Fibroblast of lung (primary cell): ENCODE measurements at regions not wholly inside any gene's neighbourhood (a gene's known extent, or its start where the extent isn't known, plus 50 kb on each side); places are given as distances from the start of the nearest gene placed in this dataset.

Experiments used
- DNase-seq, 2 donors: peaks; one replicate each; pipeline versions ENCODE4 v3.0.0 to v3.0.0-alpha.2; 2010; ENCODE audit warnings: low read depth in 2 of 2
- H2AFZ ChIP-seq: 2 replicates; pipeline ENCODE4 v1.5.1; 2012; ENCODE audit warnings: low read length, control low read depth, inconsistent platforms
- H3K27ac ChIP-seq: 2 replicates; pipeline ENCODE4 v1.5.1; 2011; ENCODE audit warnings: low read length, control low read depth; ENCODE audit not compliant: insufficient read depth
- H3K27me3 ChIP-seq: 2 replicates; pipeline ENCODE4 v1.5.1; 2011; ENCODE audit warnings: mild to moderate bottlenecking, low read length; ENCODE audit not compliant: control insufficient read depth, insufficient read depth
- H3K36me3 ChIP-seq: 2 replicates; pipeline ENCODE4 v1.5.1; 2011; ENCODE audit warnings: low read length; ENCODE audit not compliant: control insufficient read depth, insufficient read depth
- H3K4me1 ChIP-seq: 2 replicates; pipeline ENCODE4 v1.5.1; 2011; ENCODE audit warnings: low read length; ENCODE audit not compliant: control insufficient read depth, insufficient read depth; ENCODE audit errors: extremely low read depth
- H3K4me2 ChIP-seq: 2 replicates; pipeline ENCODE4 v1.5.1; 2011; ENCODE audit warnings: low read length, control low read depth; ENCODE audit not compliant: insufficient read depth; ENCODE audit errors: extremely low read depth
- H3K4me3 ChIP-seq, 4 experiments: fragments of 200-600 bp in 1 of 4; sonication (generic) in 1 of 4; replicated peaks in 1 of 4; 2 replicates each; pipeline ENCODE4 v1.5.1; 2011 to 2016; ENCODE audit warnings: low read length in 4 of 4, low read depth in 3 of 4, mild to moderate bottlenecking in 3 of 4, control low read depth in 2 of 4, inconsistent platforms in 1 of 4, mixed read lengths in 1 of 4; ENCODE audit not compliant: insufficient read depth in 1 of 4; ENCODE audit errors: control extremely low read depth in 1 of 4
- H3K79me2 ChIP-seq: 2 replicates; pipeline ENCODE4 v1.5.1; 2012; ENCODE audit warnings: mild to moderate bottlenecking, low read length, inconsistent platforms; ENCODE audit not compliant: control insufficient read depth, insufficient read depth
- H3K9ac ChIP-seq: 2 replicates; pipeline ENCODE4 v1.5.1; 2011; ENCODE audit warnings: mild to moderate bottlenecking, low read length, control low read depth; ENCODE audit not compliant: insufficient read depth
- H3K9me3 ChIP-seq: 2 replicates; pipeline ENCODE4 v1.5.1; 2012; ENCODE audit warnings: low read depth, low read length; ENCODE audit not compliant: control insufficient read depth, insufficient read depth
- H4K20me1 ChIP-seq: 2 replicates; pipeline ENCODE4 v1.5.1; 2011; ENCODE audit warnings: low read length; ENCODE audit not compliant: control insufficient read depth, insufficient read depth; ENCODE audit errors: extremely low read depth
- CTCF ChIP-seq, 2 donors: IDR thresholded peaks in 1 of 2; conservative IDR thresholded peaks in 1 of 2; 1 replicate in 1 of 2; 2 replicates in 1 of 2; pipeline ENCODE4 v1.5.1; 2011 to 2012; ENCODE audit warnings: low read length in 2 of 2, control low read depth in 1 of 2, inconsistent platforms in 1 of 2, low read depth in 1 of 2, mild to moderate bottlenecking in 1 of 2
- EZH2 ChIP-seq: IDR thresholded peaks from 2 replicates; pipeline ENCODE4 v1.5.1; 2012; ENCODE audit warnings: low read length, control low read depth, mild to moderate bottlenecking; ENCODE audit errors: missing control alignments

GRCh38 chrX:4764888-4765287 lies 1051.4 kb upstream of the PRKX start:
- Histone ChIP-seq H3K4me2 (no peak overlapping the region), H3K27ac (no peak overlapping the region), H3K79me2 (no peaks in the 10 kb centered on the region), H4K20me1 (no peaks in the 10 kb centered on the region), H3K36me3 (no peaks in the 10 kb centered on the region), H3K4me1 (no peaks in the 10 kb centered on the region), H3K4me3 (no peak overlapping the region), H3K27me3 (no peaks in the 10 kb centered on the region), H3K9ac (no peak overlapping the region), H2AFZ (no peak overlapping the region), H3K9me3 (no peaks in the 10 kb centered on the region)
- DNase-seq: peak in 1 of 2 donors; percentile 15
- TF ChIP-seq CTCF (conservative IDR thresholded peaks at IDR 0.05 in 1 of 2, IDR thresholded peaks at IDR 0.05 in 1 of 2; ENCODE audit: low read depth in 1 of 2, low read length in 2 of 2): no peak
- no peak for TF ChIP-seq EZH2

DNA sequence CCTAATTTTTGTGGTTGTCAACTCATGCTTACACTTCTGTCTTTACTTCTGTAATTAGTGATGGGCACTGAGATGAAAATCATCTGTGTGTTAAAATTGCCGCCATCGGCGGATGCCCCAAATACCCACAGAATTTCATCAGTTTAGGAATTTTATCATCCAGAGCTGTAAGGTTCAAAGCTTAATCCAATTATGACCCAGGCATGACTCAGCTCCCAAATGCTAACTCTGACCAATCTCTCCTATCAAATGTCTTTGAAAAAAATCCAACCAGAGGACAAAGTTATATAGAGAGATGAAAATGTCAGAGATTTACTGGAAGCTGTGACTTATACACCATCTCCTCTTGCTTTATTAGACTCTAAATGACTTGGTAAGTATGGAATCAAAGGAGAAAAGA lies 1048.7 kb upstream of the PRKX start:
- Histone ChIP-seq H4K20me1 (no peaks in the 10 kb centered on the region), H3K27ac (no peak overlapping the region), H3K9me3 (no peaks in the 10 kb centered on the region), H3K36me3 (no peaks in the 10 kb centered on the region), H3K9ac (no peak overlapping the region), H3K79me2 (no peaks in the 10 kb centered on the region), H2AFZ (no peak overlapping the region), H3K27me3 (no peaks in the 10 kb centered on the region), H3K4me1 (no peaks in the 10 kb centered on the region), H3K4me2 (no peak overlapping the region), H3K4me3 (no peak overlapping the region)
- no peak for DNase-seq
- TF ChIP-seq CTCF (conservative IDR thresholded peaks at IDR 0.05 in 1 of 2, IDR thresholded peaks at IDR 0.05 in 1 of 2; ENCODE audit: low read depth in 1 of 2, low read length in 2 of 2) (no peak), EZH2 (no peak)

DNA sequence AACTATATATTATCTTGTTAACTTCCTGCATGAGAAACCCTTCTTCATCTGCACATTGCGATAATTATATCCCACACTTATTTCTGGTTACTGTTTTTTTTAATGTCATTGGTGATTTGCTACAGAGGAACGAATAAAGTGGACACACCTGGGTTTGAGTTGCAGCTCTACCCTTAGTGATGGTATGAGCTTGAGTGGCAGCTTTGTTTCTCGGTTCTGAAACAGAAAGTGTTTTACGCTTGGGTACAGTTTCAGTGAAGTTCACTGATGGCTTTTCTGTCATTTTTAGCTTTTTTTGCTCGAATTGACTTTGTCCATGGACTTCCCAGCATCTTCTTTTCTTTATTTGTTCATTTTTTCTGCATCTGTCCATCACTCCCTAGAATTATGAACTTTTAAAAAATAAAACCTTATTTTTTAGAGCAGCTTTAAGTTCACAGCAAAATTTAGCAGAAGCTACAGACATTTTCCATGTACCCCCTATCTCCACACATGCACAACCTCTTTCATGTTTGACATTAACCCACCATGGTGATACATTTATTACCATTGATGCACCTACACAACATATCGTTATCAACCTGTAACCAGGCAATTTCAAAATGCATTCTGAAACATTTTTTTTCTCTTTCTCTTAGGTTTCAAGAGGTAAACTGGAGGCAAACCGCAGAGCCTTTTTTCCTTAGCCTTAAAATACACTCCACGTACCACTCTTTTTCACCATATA lies 1041.6 kb upstream of the PRKX start:
- H4K20me1 ChIP-seq: no peaks in the 10 kb centered on the region
- H2AFZ ChIP-seq: no peak overlapping the region
- H3K79me2 ChIP-seq: no peaks in the 10 kb centered on the region
- TF ChIP-seq CTCF (conservative IDR thresholded peaks at IDR 0.05 in 1 of 2, IDR thresholded peaks at IDR 0.05 in 1 of 2; ENCODE audit: low read depth in 1 of 2, low read length in 2 of 2) (no peak), EZH2 (no peak)
- H3K9ac ChIP-seq: no peak overlapping the region
- no peak overlapping the region for H3K4me2 ChIP-seq
- no peaks in the 10 kb centered on the region for H3K9me3 ChIP-seq
- no peaks in the 10 kb centered on the region for H3K4me1 ChIP-seq
- no peaks in the 10 kb centered on the region for H3K27me3 ChIP-seq
- H3K4me3 ChIP-seq: no peak overlapping the region
- no peak overlapping the region for H3K27ac ChIP-seq
- no peaks in the 10 kb centered on the region for H3K36me3 ChIP-seq
- no peak for DNase-seq
